Neural cell (in vitro differentiated cells): ENCODE measurements at regions not wholly inside any gene's neighbourhood (a gene's known extent, or its start where the extent isn't known, plus 50 kb on each side); places are given as distances from the start of the nearest gene placed in this dataset.
"Not testable (repeated sequence)": the region's sequence is repeated elsewhere in the genome, so short reads cannot be mapped to it uniquely, and the experiment has no call there.

Experiments
- H2AFZ ChIP-seq: fragments of 200-600, 300-800 bp; sonication (generic), shearing (Covaris generic); 2 replicates; pipeline ENCODE4 v1.6.0; 2014; ENCODE audit warnings: low read depth, mild to moderate bottlenecking, antibody characterized with exemption, low read length, moderate library complexity
- H3F3A ChIP-seq: fragments of 200-600 bp; shearing (Covaris generic); 2 replicates; pipeline ENCODE4 v1.6.1; 2016; ENCODE audit warnings: mild to moderate bottlenecking, moderate library complexity, mixed read lengths, antibody characterized with exemption, low read length; ENCODE audit not compliant: insufficient read depth, poor library complexity, severe bottlenecking
- H3K27ac ChIP-seq: fragments of 200-600, 300-800 bp; sonication (generic), shearing (Covaris generic); 2 replicates; pipeline ENCODE4 v1.5.1; 2014; ENCODE audit warnings: mild to moderate bottlenecking, low read length, moderate library complexity
- H3K27me3 ChIP-seq: fragments of 300-800, 200-600 bp; sonication (generic), shearing (Covaris generic); 2 replicates; pipeline ENCODE4 v1.6.0; 2014; ENCODE audit warnings: mild to moderate bottlenecking, low read depth, low read length, moderate library complexity; ENCODE audit not compliant: insufficient read depth
- H3K36me3 ChIP-seq: fragments of 300-800, 200-600 bp; sonication (generic), shearing (Covaris generic); 2 replicates; pipeline ENCODE4 v1.5.1; 2014; ENCODE audit warnings: mild to moderate bottlenecking, antibody characterized with exemption, low read length, moderate library complexity; ENCODE audit not compliant: insufficient read depth
- H3K4me2 ChIP-seq: fragments of 300-800, 200-600 bp; sonication (generic), shearing (Covaris generic); 2 replicates; pipeline ENCODE4 v1.6.0; 2014; ENCODE audit warnings: mild to moderate bottlenecking, low read length
- H3K4me3 ChIP-seq: fragments of 300-800, 200-600 bp; sonication (generic), shearing (Covaris generic); 2 replicates; pipeline ENCODE4 v1.5.1; 2014; ENCODE audit warnings: mild to moderate bottlenecking, low read length, moderate library complexity
- H3K79me2 ChIP-seq: fragments of 200-600 bp; shearing (Covaris generic); replicated peaks from 2 replicates; pipeline ENCODE4 v1.6.0; 2014; ENCODE audit warnings: mild to moderate bottlenecking, low read length, moderate library complexity; ENCODE audit not compliant: insufficient read depth
- H3K9ac ChIP-seq: fragments of 300-800, 200-600 bp; sonication (generic), shearing (Covaris generic); 2 replicates; pipeline ENCODE4 v1.6.1; 2016; ENCODE audit warnings: mild to moderate bottlenecking, low read length, mixed read lengths
- H3K9me2 ChIP-seq: fragments of 200-600 bp; shearing (Covaris generic); 2 replicates; pipeline ENCODE4 v1.6.1; 2016; ENCODE audit warnings: mild to moderate bottlenecking, low read length, mixed read lengths; ENCODE audit not compliant: insufficient read depth
- H3K9me3 ChIP-seq: fragments of 200-600, 300-800 bp; sonication (generic), shearing (Covaris generic); 2 replicates; pipeline ENCODE4 v1.6.1; 2016; ENCODE audit warnings: mild to moderate bottlenecking, mixed run types, low read length, moderate library complexity, mixed read lengths
- H4K20me1 ChIP-seq: fragments of 200-600 bp; shearing (Covaris generic); 2 replicates; pipeline ENCODE4 v1.6.1; 2016; ENCODE audit warnings: mild to moderate bottlenecking, mixed run types; ENCODE audit not compliant: insufficient read depth
- CTCF ChIP-seq: fragments of 450-650 bp; IDR thresholded peaks from 2 replicates; pipeline ENCODE4 v1.5.1; 2014; ENCODE audit warnings: antibody characterized with exemption, mild to moderate bottlenecking, moderate library complexity; ENCODE audit not compliant: poor library complexity, severe bottlenecking
- EP300 ChIP-seq: fragments of 450-650 bp; conservative IDR thresholded peaks from 2 replicates; pipeline ENCODE4 v1.6.1; 2014; ENCODE audit warnings: antibody characterized with exemption, mild to moderate bottlenecking, moderate library complexity; ENCODE audit not compliant: poor library complexity, severe bottlenecking
- EZH2 ChIP-seq: fragments of 200-600, 300-800 bp; shearing (Covaris generic), sonication (generic); IDR thresholded peaks from 2 replicates; pipeline ENCODE4 v1.6.1; 2014; ENCODE audit warnings: antibody characterized with exemption, low read length, borderline replicate concordance, mild to moderate bottlenecking; ENCODE audit not compliant: insufficient read depth, poor library complexity, severe bottlenecking
- MXI1 ChIP-seq: fragments of 450-650 bp; conservative IDR thresholded peaks from 2 replicates; pipeline ENCODE4 v1.6.1; 2014; ENCODE audit warnings: antibody characterized with exemption, mild to moderate bottlenecking; ENCODE audit not compliant: poor library complexity, severe bottlenecking
- POLR2AphosphoS5 ChIP-seq: IDR thresholded peaks from 2 replicates; pipeline ENCODE4 v1.6.1; 2012
- RAD21 ChIP-seq: fragments of 450-650 bp; conservative IDR thresholded peaks from 2 replicates; pipeline ENCODE4 v1.6.1; 2014; ENCODE audit warnings: antibody characterized with exemption, mild to moderate bottlenecking, moderate library complexity
- REST ChIP-seq: IDR thresholded peaks from 2 replicates; pipeline ENCODE4 v1.6.1; 2012; ENCODE audit warnings: borderline replicate concordance
- SMC3 ChIP-seq: fragments of 450-650 bp; conservative IDR thresholded peaks from 2 replicates; pipeline ENCODE4 v1.6.1; 2014; ENCODE audit warnings: antibody characterized with exemption, mild to moderate bottlenecking, moderate library complexity; ENCODE audit not compliant: poor library complexity
- TAF1 ChIP-seq: IDR thresholded peaks from 2 replicates; pipeline ENCODE4 v1.6.1; 2012; ENCODE audit warnings: low read depth

GRCh38 chr4:127268367-127268766 is 364.4 kb upstream of the INTU start:
- Histone ChIP-seq H3K9me3 (no peaks in the 10 kb centered on the region), H3K27ac (no peak overlapping the region), H3K4me2 (no peak overlapping the region), H3K4me3 (no peak overlapping the region), H3K9me2 (no peaks in the 10 kb centered on the region), H4K20me1 (no peaks in the 10 kb centered on the region), H3F3A (no peaks in the 10 kb centered on the region), H3K36me3 (no peaks in the 10 kb centered on the region), H3K79me2 (no peaks in the 10 kb centered on the region), H2AFZ (no peak overlapping the region), H3K27me3 (no peaks in the 10 kb centered on the region), H3K9ac (no peak overlapping the region)
- no peak for TF ChIP-seq CTCF
- no peak for TF ChIP-seq MXI1
- TF ChIP-seq POLR2AphosphoS5: no peak
- TF ChIP-seq SMC3: no peak
- no peak for TF ChIP-seq TAF1
- no peak for TF ChIP-seq RAD21
- TF ChIP-seq REST: no peak
- no peak for TF ChIP-seq EP300
- TF ChIP-seq EZH2: no peak

- not testable (repeated sequence) for H3K27ac ChIP-seq
These were observed 355.7 kb upstream of the INTU start for GRCh38 chr4:127277023-127277422.

GRCh38 chr4:127284236-127284635 is 348.5 kb upstream of the INTU start:
- Histone ChIP-seq H3K79me2 (no peaks in the 10 kb centered on the region), H3K27ac (no peak overlapping the region), H3K4me2 (no peak overlapping the region), H3K36me3 (no peaks in the 10 kb centered on the region), H3F3A (no peaks in the 10 kb centered on the region), H4K20me1 (no peaks in the 10 kb centered on the region), H2AFZ (no peak overlapping the region), H3K9me2 (no peaks in the 10 kb centered on the region), H3K9ac (no peak overlapping the region), H3K9me3 (no peaks in the 10 kb centered on the region), H3K4me3 (no peak overlapping the region), H3K27me3 (no peaks in the 10 kb centered on the region)
- no peak for TF ChIP-seq EP300
- no peak for TF ChIP-seq EZH2
- TF ChIP-seq REST: no peak
- TF ChIP-seq CTCF: no peak
- no peak for TF ChIP-seq RAD21
- no peak for TF ChIP-seq SMC3
- TF ChIP-seq POLR2AphosphoS5: no peak
- TF ChIP-seq TAF1: no peak
- no peak for TF ChIP-seq MXI1

More at GRCh38 chr4:127277023-127277422, 355.7 kb upstream of the INTU start:
- not testable (repeated sequence) for H3K9me2 ChIP-seq, H4K20me1 ChIP-seq, H3K9me3 ChIP-seq, H3K79me2 ChIP-seq, H3K4me2 ChIP-seq, H3F3A ChIP-seq, H3K4me3 ChIP-seq, H2AFZ ChIP-seq, H3K9ac ChIP-seq, H3K27me3 ChIP-seq, H3K36me3 ChIP-seq
